Calu3 (cell line): ENCODE measurements at regions not wholly inside any gene's neighbourhood (a gene's known extent, or its start where the extent isn't known, plus 50 kb on each side); places are given as distances from the start of the nearest gene placed in this dataset.

Experiments
- BruUV-seq: library from RNA; stranded (reverse); fragments of 400-500 nt; replicated peaks from 2 replicates; lab custom pipeline; 2021; lab: Mats Ljungman, UMichigan
- CTCF ChIA-PET: fragments of 300-600 bp; sonication (Branson Sonifier 250); formaldehyde crosslinking; loops from one replicate; lab custom pipeline; 2022; ENCODE audit warnings: antibody characterized with exemption; lab: Charles Lee
- DNase-seq: peaks from one replicate; pipeline ENCODE4 v3.0.0; 2022
- H3K27ac Mint-ChIP-seq: one replicate; pipeline ENCODE4 v1.8.0; 2022; ENCODE audit warnings: mixed read lengths; ENCODE audit not compliant: unreplicated experiment
- H3K27me3 Mint-ChIP-seq: one replicate; pipeline ENCODE4 v1.8.0; 2022; ENCODE audit warnings: mixed read lengths; ENCODE audit not compliant: unreplicated experiment
- H3K36me3 Mint-ChIP-seq: one replicate; pipeline ENCODE4 v1.8.0; 2022; ENCODE audit warnings: mild to moderate bottlenecking, moderate library complexity, mixed read lengths; ENCODE audit not compliant: insufficient read depth, unreplicated experiment
- H3K4me1 Mint-ChIP-seq: one replicate; pipeline ENCODE4 v1.8.0; 2022; ENCODE audit warnings: mild to moderate bottlenecking, low read depth, mixed read lengths; ENCODE audit not compliant: unreplicated experiment
- H3K4me3 Mint-ChIP-seq: one replicate; pipeline ENCODE4 v1.8.0; 2022; ENCODE audit warnings: mild to moderate bottlenecking, low read depth, moderate library complexity, mixed read lengths; ENCODE audit not compliant: unreplicated experiment
- H3K9me3 Mint-ChIP-seq: one replicate; pipeline ENCODE4 v1.8.0; 2022; ENCODE audit warnings: low read depth, mixed read lengths; ENCODE audit not compliant: unreplicated experiment
- CTCF ChIP-seq: fragments of 200-600 bp; IDR thresholded peaks from one replicate; pipeline ENCODE4 v1.8.0; 2022; ENCODE audit warnings: antibody characterized with exemption; ENCODE audit not compliant: unreplicated experiment
- intact Hi-C: fragments of 100-400 bp; cut with micrococcal nuclease; formaldehyde crosslinking; loops from one replicate; pipeline ENCODE4 v1.10.0; 2022; ENCODE audit not compliant: unreplicated experiment

- H3K27ac Mint-ChIP-seq, result no peak overlapping the region
- no peak overlapping the region for H3K4me3 Mint-ChIP-seq
- H3K9me3 Mint-ChIP-seq, result peaks cover 9% of the 10 kb centered on the region
- intact Hi-C loops, result no loop called here
- no peak for DNase-seq
- BruUV-seq, result no TSS peak
- no peak for TF ChIP-seq CTCF
- peaks cover under 1% of the 10 kb centered on the region for H3K4me1 Mint-ChIP-seq
- CTCF ChIA-PET, result no interaction called here
- H3K27me3 Mint-ChIP-seq, result no peaks in the 10 kb centered on the region
- no peaks in the 10 kb centered on the region for H3K36me3 Mint-ChIP-seq
Measured at GRCh38 chr2:62375113-62375420, 130.9 kb downstream of the TMEM17 start.

- Mint-ChIP-seq H3K4me3 (no peak overlapping the region), H3K27ac (no peak overlapping the region), H3K36me3 (no peaks in the 10 kb centered on the region), H3K4me1 (peaks cover 6% of the 10 kb centered on the region), H3K9me3 (peaks cover 9% of the 10 kb centered on the region), H3K27me3 (no peaks in the 10 kb centered on the region)
- CTCF ChIA-PET, result no interaction called here
- TF ChIP-seq CTCF, result no peak
- BruUV-seq, result no TSS peak
- no peak for DNase-seq
- intact Hi-C loops, result no loop called here
Measured at GRCh38 chr2:62374301-62375112, 131.5 kb downstream of the TMEM17 start.

GRCh38 chr2:62372824-62373223, 133.2 kb downstream of the TMEM17 start:
- no peak overlapping the region for H3K4me3 Mint-ChIP-seq
- H3K9me3 Mint-ChIP-seq, result peaks cover 8% of the 10 kb centered on the region
- CTCF ChIA-PET, result interaction anchor here (0.7 kb wide), 1 partner anchor 1652 kb away, joined by 3 read pairs; no protein-coding TSS in a partner anchor
- peaks cover 15% of the 10 kb centered on the region for H3K4me1 Mint-ChIP-seq
- intact Hi-C loops, result no loop called here
- no peaks in the 10 kb centered on the region for H3K36me3 Mint-ChIP-seq
- no peaks in the 10 kb centered on the region for H3K27me3 Mint-ChIP-seq
- TF ChIP-seq CTCF, result no peak
- no peak for DNase-seq
- no TSS peak for BruUV-seq
- no peak overlapping the region for H3K27ac Mint-ChIP-seq

- no peak overlapping the region for H3K27ac Mint-ChIP-seq
- peaks cover 15% of the 10 kb centered on the region for H3K4me1 Mint-ChIP-seq
- no peak for TF ChIP-seq CTCF
- no peak overlapping the region for H3K4me3 Mint-ChIP-seq
- H3K9me3 Mint-ChIP-seq, result peaks cover 8% of the 10 kb centered on the region
- no peak for DNase-seq
- CTCF ChIA-PET, result no interaction called here
- intact Hi-C loops, result no loop called here
- no peaks in the 10 kb centered on the region for H3K27me3 Mint-ChIP-seq
- BruUV-seq, result no TSS peak
- no peaks in the 10 kb centered on the region for H3K36me3 Mint-ChIP-seq
Measured at GRCh38 chr2:62370321-62371250, 135.4 kb downstream of the TMEM17 start.
